HCT116 (cell line): ENCODE measurements at regions not wholly inside any gene's neighbourhood (a gene's known extent, or its start where the extent isn't known, plus 50 kb on each side); places are given as distances from the start of the nearest gene placed in this dataset.

ENCODE experiments used
- CEBPB ChIP-seq: IDR thresholded peaks from 2 replicates; pipeline ENCODE4 v1.6.1; 2012; ENCODE audit warnings: low read depth
- EZH2 ChIP-seq: fragments of 200-600 bp; sonication (generic); IDR thresholded peaks from 2 replicates; pipeline ENCODE4 v1.6.1; 2017; ENCODE audit warnings: antibody characterized with exemption, mixed run types
- EZH2phosphoT487 ChIP-seq: fragments of 200-600 bp; IDR thresholded peaks from 2 replicates; pipeline ENCODE4 v1.6.1; 2018; ENCODE audit warnings: antibody characterized with exemption, borderline replicate concordance
- FOSL1 ChIP-seq: IDR thresholded peaks from 2 replicates; pipeline ENCODE4 v1.6.1; 2012; ENCODE audit warnings: low read depth
- POLR2A ChIP-seq: IDR thresholded peaks from 2 replicates; pipeline ENCODE4 v1.7.0; 2011; ENCODE audit warnings: borderline replicate concordance; ENCODE audit not compliant: insufficient read depth, insufficient read length; ENCODE audit errors: extremely low read depth
- POLR2AphosphoS5 ChIP-seq: IDR thresholded peaks from 2 replicates; pipeline ENCODE4 v1.6.1; 2011; ENCODE audit warnings: mild to moderate bottlenecking, low read depth, low read length, moderate library complexity
- TCF7L2 ChIP-seq: IDR thresholded peaks from 2 replicates; pipeline ENCODE4 v1.7.0; 2011; ENCODE audit warnings: borderline replicate concordance, inconsistent platforms; ENCODE audit not compliant: insufficient read depth, insufficient read length; ENCODE audit errors: extremely low read depth
- TF ChIP-seq, protein P1 (sequence below), 3 experiments: fragments of 200-600 bp in 1 of 3; sonication (generic) in 1 of 3; IDR thresholded peaks in 2 of 3; conservative IDR thresholded peaks in 1 of 3; 2 replicates each; pipeline ENCODE4 v1.5.1; 2012 to 2017; ENCODE audit warnings: low read depth in 2 of 3, low read length in 2 of 3, antibody characterized with exemption in 1 of 3, borderline replicate concordance in 1 of 3, control low read depth in 1 of 3, mild to moderate bottlenecking in 1 of 3, mixed read lengths in 1 of 3, mixed run types in 1 of 3, moderate library complexity in 1 of 3; ENCODE audit not compliant: insufficient read depth in 1 of 3
- TF ChIP-seq, protein P2 (sequence below): IDR thresholded peaks from 2 replicates; pipeline ENCODE4 v1.6.1; 2012; ENCODE audit warnings: low read depth
- TF ChIP-seq, protein P3 (sequence below): IDR thresholded peaks from 2 replicates; pipeline ENCODE4 v1.6.1; 2012
- TF ChIP-seq, protein P4 (sequence below): IDR thresholded peaks from 2 replicates; pipeline ENCODE4 v1.6.1; 2011; ENCODE audit warnings: mild to moderate bottlenecking, low read length, moderate library complexity; ENCODE audit not compliant: insufficient replicate concordance; ENCODE audit errors: extremely low read depth

DNA sequence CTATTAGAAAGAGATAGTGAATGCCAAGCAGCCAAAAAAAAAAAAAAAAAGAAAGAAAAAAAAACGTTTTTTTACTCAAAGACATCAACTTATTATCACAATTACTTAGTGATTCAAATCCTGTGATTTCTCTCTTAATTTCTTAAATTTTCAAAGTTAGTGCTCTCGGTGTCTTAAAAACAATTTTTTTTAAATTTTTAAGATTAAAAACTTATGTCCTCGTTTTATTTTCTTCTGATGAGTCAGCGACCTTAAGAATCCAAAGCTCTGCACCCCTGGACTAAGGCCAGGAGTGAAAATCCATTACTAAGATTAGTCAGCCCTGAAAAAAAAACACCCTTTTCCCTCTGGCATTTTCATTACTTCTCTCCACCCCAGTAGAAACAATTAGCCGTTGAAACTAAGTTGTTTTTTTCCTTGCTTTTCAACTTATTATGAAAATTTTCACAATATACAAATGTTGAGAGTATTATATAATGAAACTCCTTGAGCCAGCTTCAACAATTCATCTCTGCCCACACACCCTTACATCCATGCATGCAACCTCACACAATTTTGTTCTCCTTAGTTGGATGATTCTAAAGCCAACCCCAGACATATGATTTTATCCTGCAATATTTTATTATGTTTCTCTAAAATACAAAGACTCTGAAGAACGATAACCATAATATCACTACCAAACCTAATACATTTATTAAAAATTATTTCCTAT, 85.6 kb upstream of the CARMIL1 start:
- TF ChIP-seq, protein P1, sequence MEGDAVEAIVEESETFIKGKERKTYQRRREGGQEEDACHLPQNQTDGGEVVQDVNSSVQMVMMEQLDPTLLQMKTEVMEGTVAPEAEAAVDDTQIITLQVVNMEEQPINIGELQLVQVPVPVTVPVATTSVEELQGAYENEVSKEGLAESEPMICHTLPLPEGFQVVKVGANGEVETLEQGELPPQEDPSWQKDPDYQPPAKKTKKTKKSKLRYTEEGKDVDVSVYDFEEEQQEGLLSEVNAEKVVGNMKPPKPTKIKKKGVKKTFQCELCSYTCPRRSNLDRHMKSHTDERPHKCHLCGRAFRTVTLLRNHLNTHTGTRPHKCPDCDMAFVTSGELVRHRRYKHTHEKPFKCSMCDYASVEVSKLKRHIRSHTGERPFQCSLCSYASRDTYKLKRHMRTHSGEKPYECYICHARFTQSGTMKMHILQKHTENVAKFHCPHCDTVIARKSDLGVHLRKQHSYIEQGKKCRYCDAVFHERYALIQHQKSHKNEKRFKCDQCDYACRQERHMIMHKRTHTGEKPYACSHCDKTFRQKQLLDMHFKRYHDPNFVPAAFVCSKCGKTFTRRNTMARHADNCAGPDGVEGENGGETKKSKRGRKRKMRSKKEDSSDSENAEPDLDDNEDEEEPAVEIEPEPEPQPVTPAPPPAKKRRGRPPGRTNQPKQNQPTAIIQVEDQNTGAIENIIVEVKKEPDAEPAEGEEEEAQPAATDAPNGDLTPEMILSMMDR (IDR thresholded peaks at IDR 0.05 in 2 of 3, conservative IDR thresholded peaks at IDR 0.05 in 1 of 3; ENCODE audit: borderline replicate concordance in 1 of 3, insufficient read depth in 1 of 3, low read depth in 2 of 3, low read length in 2 of 3): no peak
- no peak for TF ChIP-seq EZH2
- TF ChIP-seq, protein P2, sequence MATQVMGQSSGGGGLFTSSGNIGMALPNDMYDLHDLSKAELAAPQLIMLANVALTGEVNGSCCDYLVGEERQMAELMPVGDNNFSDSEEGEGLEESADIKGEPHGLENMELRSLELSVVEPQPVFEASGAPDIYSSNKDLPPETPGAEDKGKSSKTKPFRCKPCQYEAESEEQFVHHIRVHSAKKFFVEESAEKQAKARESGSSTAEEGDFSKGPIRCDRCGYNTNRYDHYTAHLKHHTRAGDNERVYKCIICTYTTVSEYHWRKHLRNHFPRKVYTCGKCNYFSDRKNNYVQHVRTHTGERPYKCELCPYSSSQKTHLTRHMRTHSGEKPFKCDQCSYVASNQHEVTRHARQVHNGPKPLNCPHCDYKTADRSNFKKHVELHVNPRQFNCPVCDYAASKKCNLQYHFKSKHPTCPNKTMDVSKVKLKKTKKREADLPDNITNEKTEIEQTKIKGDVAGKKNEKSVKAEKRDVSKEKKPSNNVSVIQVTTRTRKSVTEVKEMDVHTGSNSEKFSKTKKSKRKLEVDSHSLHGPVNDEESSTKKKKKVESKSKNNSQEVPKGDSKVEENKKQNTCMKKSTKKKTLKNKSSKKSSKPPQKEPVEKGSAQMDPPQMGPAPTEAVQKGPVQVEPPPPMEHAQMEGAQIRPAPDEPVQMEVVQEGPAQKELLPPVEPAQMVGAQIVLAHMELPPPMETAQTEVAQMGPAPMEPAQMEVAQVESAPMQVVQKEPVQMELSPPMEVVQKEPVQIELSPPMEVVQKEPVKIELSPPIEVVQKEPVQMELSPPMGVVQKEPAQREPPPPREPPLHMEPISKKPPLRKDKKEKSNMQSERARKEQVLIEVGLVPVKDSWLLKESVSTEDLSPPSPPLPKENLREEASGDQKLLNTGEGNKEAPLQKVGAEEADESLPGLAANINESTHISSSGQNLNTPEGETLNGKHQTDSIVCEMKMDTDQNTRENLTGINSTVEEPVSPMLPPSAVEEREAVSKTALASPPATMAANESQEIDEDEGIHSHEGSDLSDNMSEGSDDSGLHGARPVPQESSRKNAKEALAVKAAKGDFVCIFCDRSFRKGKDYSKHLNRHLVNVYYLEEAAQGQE: no peak
- TF ChIP-seq TCF7L2: no peak
- TF ChIP-seq CEBPB: no peak
- TF ChIP-seq EZH2phosphoT487: no peak
- peak; percentile 68 for TF ChIP-seq FOSL1
- no peak for TF ChIP-seq POLR2A
- TF ChIP-seq, protein P3, sequence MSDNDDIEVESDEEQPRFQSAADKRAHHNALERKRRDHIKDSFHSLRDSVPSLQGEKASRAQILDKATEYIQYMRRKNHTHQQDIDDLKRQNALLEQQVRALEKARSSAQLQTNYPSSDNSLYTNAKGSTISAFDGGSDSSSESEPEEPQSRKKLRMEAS: no peak
- TF ChIP-seq, protein P4, sequence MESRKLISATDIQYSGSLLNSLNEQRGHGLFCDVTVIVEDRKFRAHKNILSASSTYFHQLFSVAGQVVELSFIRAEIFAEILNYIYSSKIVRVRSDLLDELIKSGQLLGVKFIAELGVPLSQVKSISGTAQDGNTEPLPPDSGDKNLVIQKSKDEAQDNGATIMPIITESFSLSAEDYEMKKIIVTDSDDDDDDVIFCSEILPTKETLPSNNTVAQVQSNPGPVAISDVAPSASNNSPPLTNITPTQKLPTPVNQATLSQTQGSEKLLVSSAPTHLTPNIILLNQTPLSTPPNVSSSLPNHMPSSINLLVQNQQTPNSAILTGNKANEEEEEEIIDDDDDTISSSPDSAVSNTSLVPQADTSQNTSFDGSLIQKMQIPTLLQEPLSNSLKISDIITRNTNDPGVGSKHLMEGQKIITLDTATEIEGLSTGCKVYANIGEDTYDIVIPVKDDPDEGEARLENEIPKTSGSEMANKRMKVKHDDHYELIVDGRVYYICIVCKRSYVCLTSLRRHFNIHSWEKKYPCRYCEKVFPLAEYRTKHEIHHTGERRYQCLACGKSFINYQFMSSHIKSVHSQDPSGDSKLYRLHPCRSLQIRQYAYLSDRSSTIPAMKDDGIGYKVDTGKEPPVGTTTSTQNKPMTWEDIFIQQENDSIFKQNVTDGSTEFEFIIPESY: no peak
- TF ChIP-seq POLR2AphosphoS5: no peak
